GM12875 (cell line): ENCODE measurements at regions not wholly inside any gene's neighbourhood (a gene's known extent, or its start where the extent isn't known, plus 50 kb on each side); places are given as distances from the start of the nearest gene placed in this dataset.

Source experiments
- H3K4me3 ChIP-seq: one replicate; pipeline ENCODE4 v1.5.1; 2011; ENCODE audit warnings: low read depth, low read length, control low read depth
- CTCF ChIP-seq: IDR thresholded peaks from 2 replicates; pipeline ENCODE4 v1.5.1; 2011; ENCODE audit warnings: low read depth, mild to moderate bottlenecking, control low read depth, inconsistent platforms, low read length, moderate library complexity, borderline replicate concordance; ENCODE audit not compliant: insufficient read depth

DNA sequence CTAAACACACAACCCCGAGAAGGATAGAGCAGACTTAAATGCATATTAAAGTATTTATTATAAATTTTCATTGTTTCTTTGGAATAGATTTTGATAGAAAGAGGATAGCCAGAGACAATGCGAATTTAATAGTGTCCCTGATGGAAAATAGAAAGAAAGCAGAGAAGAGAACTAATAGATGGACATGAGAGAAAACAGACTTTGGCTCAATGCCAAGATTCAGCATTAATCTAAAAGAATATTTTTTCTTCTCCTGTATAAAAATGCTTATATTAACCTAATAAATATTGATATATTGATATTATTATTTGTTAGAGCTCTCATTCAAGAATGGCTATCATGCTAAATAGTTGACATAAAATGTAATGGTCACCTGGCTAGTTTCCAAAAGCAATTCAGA is 173.4 kb downstream of the KIF2B start:
- H3K4me3 ChIP-seq, result no peak overlapping the region
- TF ChIP-seq CTCF, result no peak

DNA sequence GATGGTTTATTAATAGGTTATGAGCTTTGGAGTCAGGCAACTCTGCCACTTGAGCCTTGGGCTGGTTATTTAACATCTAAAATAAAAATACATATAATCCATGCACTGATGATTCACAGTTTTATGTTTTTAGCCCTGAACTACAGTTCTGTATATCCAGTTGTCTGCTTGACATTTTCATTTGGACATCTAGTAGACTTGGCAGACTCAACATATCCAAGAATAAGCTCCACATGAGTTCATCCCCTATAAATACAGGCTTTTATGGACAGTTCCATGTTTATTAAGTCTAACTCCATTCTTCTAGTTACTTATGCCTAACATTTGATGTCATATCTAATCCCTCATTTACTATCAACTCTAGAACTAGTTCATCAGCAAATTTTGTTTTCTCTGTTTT is 174.2 kb downstream of the KIF2B start:
- no peak for TF ChIP-seq CTCF
- no peak overlapping the region for H3K4me3 ChIP-seq

DNA sequence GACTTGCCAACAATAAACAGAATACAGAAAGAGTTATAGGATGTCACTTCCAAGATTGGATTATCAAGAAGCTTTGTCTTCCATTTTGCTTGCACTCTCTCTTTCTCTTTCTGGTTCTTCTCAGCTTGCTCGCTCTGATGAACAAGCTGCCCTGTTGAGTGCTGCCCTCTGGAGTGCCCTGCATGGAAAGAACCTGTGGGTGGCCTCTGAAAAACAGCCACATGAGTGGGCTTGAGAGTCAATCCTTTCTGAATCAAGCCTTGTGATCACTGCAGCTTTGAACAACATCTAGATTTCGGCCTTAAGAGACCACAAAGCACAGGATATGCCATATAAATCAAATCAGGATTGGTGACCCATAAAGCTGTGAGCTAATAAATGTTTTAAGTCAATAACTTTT is 185.1 kb downstream of the KIF2B start:
- H3K4me3 ChIP-seq, result no peak overlapping the region
- TF ChIP-seq CTCF, result no peak

DNA sequence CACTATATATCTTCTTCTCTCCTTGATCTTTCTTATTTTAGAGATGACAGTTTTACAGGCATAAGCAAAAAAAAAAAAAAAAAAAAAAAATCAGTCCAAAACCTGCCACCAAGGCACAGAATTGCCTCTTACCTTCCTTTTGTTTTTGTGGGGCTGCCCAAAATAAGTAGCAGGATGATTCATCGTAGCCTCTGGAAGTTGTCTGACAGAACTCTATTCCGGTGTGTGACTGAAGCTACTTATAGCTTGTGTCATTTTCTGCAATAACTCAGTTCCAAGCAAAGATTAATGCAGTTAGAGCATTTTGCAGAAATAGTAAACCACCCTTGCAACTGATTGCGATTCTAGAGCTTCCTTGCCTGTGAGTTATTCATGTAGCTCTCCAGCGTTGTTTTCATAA is 186.8 kb downstream of the KIF2B start:
- no peak overlapping the region for H3K4me3 ChIP-seq
- TF ChIP-seq CTCF, result no peak

DNA sequence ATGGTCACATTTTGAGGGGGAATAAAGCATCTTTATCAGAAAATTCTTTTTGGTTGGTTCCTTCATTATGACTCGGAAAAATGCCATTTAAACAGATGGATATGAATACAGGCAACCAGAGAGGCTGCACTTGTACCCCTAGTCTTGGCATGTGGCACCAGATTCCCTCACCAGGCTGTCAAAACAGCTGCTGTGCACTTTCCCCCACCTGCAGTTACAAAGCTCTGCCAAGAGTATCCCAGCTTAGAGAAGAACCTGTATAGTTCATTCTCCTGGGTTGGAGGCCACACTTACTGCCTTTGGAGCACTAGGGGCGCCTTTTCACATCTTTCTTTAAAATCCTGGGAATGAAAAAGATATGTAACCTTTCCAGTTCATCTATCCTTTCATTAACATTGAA is 190.3 kb downstream of the KIF2B start:
- H3K4me3 ChIP-seq, result no peak overlapping the region
- no peak for TF ChIP-seq CTCF

- TF ChIP-seq CTCF, result no peak
These were observed 193.0 kb downstream of the KIF2B start for GRCh38 chr17:54015734-54016133.

GRCh38 chr17:54021418-54021817 is 198.7 kb downstream of the KIF2B start:
- TF ChIP-seq CTCF, result no peak
- no peak overlapping the region for H3K4me3 ChIP-seq

More at GRCh38 chr17:54015734-54016133, 193.0 kb downstream of the KIF2B start:
- H3K4me3 ChIP-seq, result no peak overlapping the region
